ENCODE measurements at regions not wholly inside any gene's neighbourhood (a gene's known extent, or its start where the extent isn't known, plus 50 kb on each side); places are given as distances from the start of the nearest gene placed in this dataset.
"Not testable (repeated sequence)": the region's sequence is repeated elsewhere in the genome, so short reads cannot be mapped to it uniquely, and the experiment has no call there.

DNA sequence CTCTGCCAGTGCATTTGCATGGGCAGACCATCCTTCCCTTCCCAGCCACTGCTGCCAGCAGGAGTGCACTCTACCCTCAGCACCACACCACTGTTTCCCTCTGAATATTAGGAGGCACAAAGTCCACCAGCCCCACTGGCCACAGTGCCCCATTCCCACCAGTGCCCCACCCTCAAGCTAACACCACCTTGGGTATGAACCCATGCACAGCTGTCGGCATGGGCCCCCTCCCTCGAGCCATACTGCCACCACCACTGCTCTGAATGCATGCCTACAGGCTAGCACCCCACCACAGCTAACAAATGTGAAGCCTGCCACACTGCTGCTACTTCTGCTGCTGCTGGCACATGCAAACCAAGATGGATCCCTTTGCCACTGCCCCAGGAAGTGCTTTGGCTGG is 810.4 kb downstream of the TRAM1L1 start:
- Histone ChIP-seq H3K4me1 (ENCODE audit: control insufficient read depth, insufficient read depth, low read length) (no peaks in the 10 kb centered on the region), H3K9me3 (ENCODE audit: control insufficient read depth, insufficient read depth, low read length) (no peaks in the 10 kb centered on the region), H3K9ac (ENCODE audit: low read depth, low read length) (no peak overlapping the region), H3K27me3 (ENCODE audit: control insufficient read depth, insufficient read depth, low read length) (no peaks in the 10 kb centered on the region), H3K4me3 (ENCODE audit: low read depth, low read length) (no peak overlapping the region), H3K36me3 (ENCODE audit: control insufficient read depth, insufficient read depth, low read length) (no peaks in the 10 kb centered on the region)

DNA sequence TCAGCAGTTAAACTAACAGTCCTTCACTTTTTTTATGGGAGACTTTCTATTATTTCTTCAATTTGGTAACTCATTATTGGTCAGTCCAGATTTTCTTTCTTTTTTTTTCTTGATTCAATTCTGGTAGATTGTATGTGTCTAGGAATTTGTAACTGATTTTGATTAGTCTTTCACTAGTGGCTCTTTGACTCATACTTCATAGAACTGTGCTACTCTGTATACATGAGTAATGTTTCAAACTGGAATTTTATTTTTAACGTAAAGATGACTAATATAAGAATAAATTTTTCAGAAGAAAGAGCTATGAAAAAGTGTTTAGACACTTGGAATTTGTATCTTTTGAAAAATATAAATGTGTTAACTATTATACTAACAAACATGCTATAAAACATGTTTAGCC is 813.0 kb downstream of the TRAM1L1 start:
- no peak overlapping the region for H3K9ac ChIP-seq (ENCODE audit: low read depth, low read length)
- no peaks in the 10 kb centered on the region for H3K4me1 ChIP-seq (ENCODE audit: control insufficient read depth, insufficient read depth, low read length)
- no peak overlapping the region for H3K4me3 ChIP-seq (ENCODE audit: low read depth, low read length)
- H3K27me3 ChIP-seq (ENCODE audit: control insufficient read depth, insufficient read depth, low read length): no peaks in the 10 kb centered on the region
- no peaks in the 10 kb centered on the region for H3K9me3 ChIP-seq (ENCODE audit: control insufficient read depth, insufficient read depth, low read length)
- H3K36me3 ChIP-seq (ENCODE audit: control insufficient read depth, insufficient read depth, low read length): no peaks in the 10 kb centered on the region

DNA sequence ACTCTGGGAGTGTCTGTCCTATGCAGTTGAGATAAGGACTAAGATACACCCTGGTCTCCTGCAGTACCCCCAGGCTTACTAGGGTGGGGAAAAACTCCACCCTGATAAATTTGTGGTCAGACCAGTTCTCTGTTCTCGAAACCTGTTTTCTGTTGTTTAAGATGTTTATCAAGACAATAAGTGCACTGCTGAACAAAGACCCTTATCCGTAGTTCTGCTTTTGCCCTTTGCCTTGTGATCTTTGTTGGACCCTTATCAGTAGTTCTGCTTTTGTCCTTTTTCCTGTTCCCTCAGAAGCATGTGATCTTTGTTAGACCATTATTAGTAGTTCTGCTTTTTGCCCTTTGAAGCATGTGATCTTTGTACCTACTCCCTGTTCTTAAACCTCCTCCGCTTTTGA is 824.4 kb downstream of the TRAM1L1 start:
- not testable (repeated sequence) for H3K4me1 ChIP-seq (ENCODE audit: control insufficient read depth, insufficient read depth, low read length); H3K9me3 ChIP-seq (ENCODE audit: control insufficient read depth, insufficient read depth, low read length); H3K27me3 ChIP-seq (ENCODE audit: control insufficient read depth, insufficient read depth, low read length); H3K36me3 ChIP-seq (ENCODE audit: control insufficient read depth, insufficient read depth, low read length); H3K9ac ChIP-seq (ENCODE audit: low read depth, low read length); H3K4me3 ChIP-seq (ENCODE audit: low read depth, low read length)

DNA sequence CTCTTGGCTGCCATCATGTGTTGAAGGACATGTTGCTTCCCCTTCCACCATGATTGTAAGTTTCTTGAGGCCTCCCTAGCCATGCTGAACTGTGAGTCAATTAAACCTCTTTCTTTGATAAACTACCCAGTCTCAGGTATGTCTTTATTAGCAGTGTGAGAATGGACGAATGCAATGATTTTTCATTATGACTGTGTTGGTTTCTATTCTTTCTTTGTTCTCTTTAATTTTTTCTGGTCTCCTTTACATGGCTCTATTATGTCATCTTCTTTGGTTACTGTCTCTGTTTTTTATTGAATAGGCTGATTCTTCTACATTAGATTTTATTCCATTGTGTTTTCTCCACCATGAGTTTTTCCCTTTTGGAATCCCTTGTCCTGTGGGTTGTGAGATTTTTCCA is 840.6 kb downstream of the TRAM1L1 start:
- no peaks in the 10 kb centered on the region for H3K9me3 ChIP-seq (ENCODE audit: control insufficient read depth, insufficient read depth, low read length)
- H3K36me3 ChIP-seq (ENCODE audit: control insufficient read depth, insufficient read depth, low read length): no peaks in the 10 kb centered on the region
- no peak overlapping the region for H3K9ac ChIP-seq (ENCODE audit: low read depth, low read length)
- H3K27me3 ChIP-seq (ENCODE audit: control insufficient read depth, insufficient read depth, low read length): no peaks in the 10 kb centered on the region
- no peaks in the 10 kb centered on the region for H3K4me1 ChIP-seq (ENCODE audit: control insufficient read depth, insufficient read depth, low read length)
- no peak overlapping the region for H3K4me3 ChIP-seq (ENCODE audit: low read depth, low read length)

DNA sequence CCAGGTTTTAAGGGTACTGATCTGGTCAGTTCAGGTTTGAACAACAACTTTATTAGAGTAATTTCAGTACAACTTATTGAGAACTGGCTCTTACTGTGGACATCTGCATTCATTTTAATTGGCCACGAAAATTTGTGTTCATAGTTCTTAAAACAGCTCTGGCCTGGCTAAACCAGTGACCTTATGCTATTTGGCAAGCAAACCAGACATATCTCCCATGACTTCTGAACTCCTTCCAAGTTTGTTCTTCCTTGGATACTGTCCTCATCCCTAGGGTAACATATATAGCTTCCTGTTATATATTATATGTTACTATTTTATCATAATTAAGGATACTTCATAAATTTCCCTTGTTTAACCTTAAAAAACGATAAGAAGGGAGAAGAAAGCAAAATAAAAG is 841.9 kb downstream of the TRAM1L1 start:
- Histone ChIP-seq H3K9me3 (ENCODE audit: control insufficient read depth, insufficient read depth, low read length) (no peaks in the 10 kb centered on the region), H3K9ac (ENCODE audit: low read depth, low read length) (no peak overlapping the region), H3K36me3 (ENCODE audit: control insufficient read depth, insufficient read depth, low read length) (no peaks in the 10 kb centered on the region), H3K4me1 (ENCODE audit: control insufficient read depth, insufficient read depth, low read length) (no peaks in the 10 kb centered on the region), H3K27me3 (ENCODE audit: control insufficient read depth, insufficient read depth, low read length) (no peaks in the 10 kb centered on the region), H3K4me3 (ENCODE audit: low read depth, low read length) (no peak overlapping the region)

DNA sequence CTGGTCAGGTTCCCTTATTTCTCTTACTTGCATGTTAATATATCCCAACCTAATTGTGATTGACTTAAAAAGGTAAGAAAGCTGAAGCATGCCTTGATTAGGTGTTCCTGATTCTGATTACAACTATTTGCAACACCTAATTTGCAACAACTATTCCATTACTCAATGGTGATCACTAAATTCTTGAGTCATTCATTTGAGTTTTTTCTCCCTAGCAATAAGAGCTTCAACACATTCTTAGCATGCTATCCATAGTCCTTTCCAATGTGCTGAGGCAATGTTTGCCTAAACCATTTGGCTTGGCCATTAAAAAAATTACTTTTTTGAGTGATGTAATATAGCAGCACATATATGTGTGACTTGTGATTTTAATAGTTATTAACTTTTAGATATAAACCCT is 851.4 kb downstream of the TRAM1L1 start:
- no peak overlapping the region for H3K9ac ChIP-seq (ENCODE audit: low read depth, low read length)
- H3K36me3 ChIP-seq (ENCODE audit: control insufficient read depth, insufficient read depth, low read length): no peaks in the 10 kb centered on the region
- no peaks in the 10 kb centered on the region for H3K4me1 ChIP-seq (ENCODE audit: control insufficient read depth, insufficient read depth, low read length)
- H3K27me3 ChIP-seq (ENCODE audit: control insufficient read depth, insufficient read depth, low read length): no peaks in the 10 kb centered on the region
- no peaks in the 10 kb centered on the region for H3K9me3 ChIP-seq (ENCODE audit: control insufficient read depth, insufficient read depth, low read length)
- no peak overlapping the region for H3K4me3 ChIP-seq (ENCODE audit: low read depth, low read length)

DNA sequence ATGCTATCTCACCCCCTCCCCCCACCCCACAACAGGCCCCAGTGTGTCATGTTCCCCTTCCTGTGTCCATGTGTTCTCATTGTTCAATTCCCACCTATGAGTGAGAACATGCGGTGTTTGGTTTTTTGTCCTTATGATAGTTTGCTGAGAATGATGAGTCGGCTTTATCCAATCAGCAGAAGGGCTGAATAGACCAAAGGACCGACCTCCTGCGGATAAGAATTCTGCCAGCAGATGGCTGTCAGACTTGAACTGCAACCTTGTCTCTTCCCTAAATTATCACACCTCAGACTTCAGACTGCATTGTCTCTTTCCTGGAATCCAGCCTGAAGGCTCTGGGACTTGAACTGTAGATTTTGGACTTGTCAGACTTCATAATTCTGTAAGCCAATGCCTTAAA is 853.4 kb downstream of the TRAM1L1 start:
- H3K4me1 ChIP-seq (ENCODE audit: control insufficient read depth, insufficient read depth, low read length); H3K27me3 ChIP-seq (ENCODE audit: control insufficient read depth, insufficient read depth, low read length); H3K9me3 ChIP-seq (ENCODE audit: control insufficient read depth, insufficient read depth, low read length); H3K4me3 ChIP-seq (ENCODE audit: low read depth, low read length); H3K36me3 ChIP-seq (ENCODE audit: control insufficient read depth, insufficient read depth, low read length); H3K9ac ChIP-seq (ENCODE audit: low read depth, low read length): not testable (repeated sequence)

DNA sequence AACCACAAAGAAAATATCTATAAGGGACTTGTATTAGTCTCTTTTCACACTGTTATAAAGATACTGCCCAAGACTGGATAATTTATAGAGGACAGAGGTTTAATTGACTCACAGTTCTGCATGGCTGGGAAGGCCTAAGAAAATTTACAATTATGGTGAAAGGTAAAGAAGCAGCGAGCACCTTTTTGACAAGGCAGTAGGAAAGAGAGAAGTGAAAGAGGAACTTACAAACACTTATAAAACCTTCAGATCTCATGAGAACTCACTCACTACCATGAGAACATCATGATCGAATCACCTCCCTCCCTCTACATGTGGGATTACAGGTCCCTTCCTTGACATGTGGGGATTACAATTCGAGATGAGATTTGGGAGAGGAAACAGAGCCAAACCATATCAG is 856.0 kb downstream of the TRAM1L1 start:
- Histone ChIP-seq H3K4me3 (ENCODE audit: low read depth, low read length) (no peak overlapping the region), H3K36me3 (ENCODE audit: control insufficient read depth, insufficient read depth, low read length) (no peaks in the 10 kb centered on the region), H3K9ac (ENCODE audit: low read depth, low read length) (no peak overlapping the region), H3K4me1 (ENCODE audit: control insufficient read depth, insufficient read depth, low read length) (no peaks in the 10 kb centered on the region), H3K9me3 (ENCODE audit: control insufficient read depth, insufficient read depth, low read length) (no peaks in the 10 kb centered on the region), H3K27me3 (ENCODE audit: control insufficient read depth, insufficient read depth, low read length) (no peaks in the 10 kb centered on the region)

DNA sequence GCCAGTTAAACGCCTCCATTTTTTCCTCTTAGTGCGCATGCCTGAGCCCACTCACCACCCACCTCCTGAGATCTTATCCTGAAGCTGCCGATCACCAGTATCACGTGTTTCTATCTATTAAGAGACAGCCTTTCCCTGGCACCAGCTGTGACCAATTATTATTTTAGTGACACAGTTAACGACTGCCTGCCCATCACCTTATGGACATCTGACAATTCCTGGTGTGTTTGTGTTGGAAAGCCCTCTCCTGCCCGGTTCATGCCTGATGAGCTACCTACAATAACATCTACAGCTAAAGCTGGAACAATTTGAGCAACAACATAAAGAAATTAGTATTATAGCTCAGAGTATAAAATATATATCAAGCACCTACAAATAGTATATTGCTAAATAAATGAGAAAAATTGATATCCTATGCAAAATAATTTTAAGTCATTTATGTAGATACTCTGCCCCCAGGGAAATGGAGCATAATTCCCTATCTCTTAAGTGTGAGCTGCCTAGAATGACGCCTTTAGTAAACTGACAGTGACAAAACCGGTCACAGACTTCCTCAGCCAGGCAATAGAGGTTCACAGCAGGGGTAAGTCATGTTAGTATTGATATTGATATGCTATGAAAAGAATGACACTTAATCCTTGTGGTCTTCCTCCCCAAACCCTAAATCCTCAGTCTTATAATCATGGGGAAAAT is 862.2 kb downstream of the TRAM1L1 start:
- H3K9me3 ChIP-seq (ENCODE audit: control insufficient read depth, insufficient read depth, low read length): no peaks in the 10 kb centered on the region
- no peak overlapping the region for H3K4me3 ChIP-seq (ENCODE audit: low read depth, low read length)
- H3K36me3 ChIP-seq (ENCODE audit: control insufficient read depth, insufficient read depth, low read length): no peaks in the 10 kb centered on the region
- H3K4me1 ChIP-seq (ENCODE audit: control insufficient read depth, insufficient read depth, low read length): peaks cover 2% of the 10 kb centered on the region
- no peak overlapping the region for H3K9ac ChIP-seq (ENCODE audit: low read depth, low read length)
- peaks cover 22% of the 10 kb centered on the region for H3K27me3 ChIP-seq (ENCODE audit: control insufficient read depth, insufficient read depth, low read length)

DNA sequence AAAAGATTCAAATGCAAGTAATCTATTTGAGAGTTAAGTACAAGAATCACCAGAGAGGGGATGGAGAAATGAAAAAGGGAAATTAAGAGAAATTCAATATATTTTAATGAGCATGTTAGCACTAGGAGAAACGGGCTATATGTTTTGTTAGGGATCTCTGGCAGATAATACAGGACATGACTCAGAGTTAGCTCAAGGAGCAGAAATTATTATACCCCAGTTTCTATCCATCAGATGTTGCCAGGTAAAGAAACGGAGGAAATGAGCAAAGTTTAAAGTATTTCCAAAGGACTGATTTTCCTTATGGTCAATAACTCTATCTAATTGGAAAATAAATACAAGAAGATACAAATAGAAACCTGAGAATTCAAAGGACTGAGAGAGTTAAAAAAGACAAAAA is 867.6 kb downstream of the TRAM1L1 start:
- Histone ChIP-seq H3K4me1 (ENCODE audit: control insufficient read depth, insufficient read depth, low read length) (peaks cover 2% of the 10 kb centered on the region), H3K9me3 (ENCODE audit: control insufficient read depth, insufficient read depth, low read length) (no peaks in the 10 kb centered on the region), H3K9ac (ENCODE audit: low read depth, low read length) (no peak overlapping the region), H3K27me3 (ENCODE audit: control insufficient read depth, insufficient read depth, low read length) (peaks cover 45% of the 10 kb centered on the region), H3K36me3 (ENCODE audit: control insufficient read depth, insufficient read depth, low read length) (no peaks in the 10 kb centered on the region), H3K4me3 (ENCODE audit: low read depth, low read length) (no peak overlapping the region)

DNA sequence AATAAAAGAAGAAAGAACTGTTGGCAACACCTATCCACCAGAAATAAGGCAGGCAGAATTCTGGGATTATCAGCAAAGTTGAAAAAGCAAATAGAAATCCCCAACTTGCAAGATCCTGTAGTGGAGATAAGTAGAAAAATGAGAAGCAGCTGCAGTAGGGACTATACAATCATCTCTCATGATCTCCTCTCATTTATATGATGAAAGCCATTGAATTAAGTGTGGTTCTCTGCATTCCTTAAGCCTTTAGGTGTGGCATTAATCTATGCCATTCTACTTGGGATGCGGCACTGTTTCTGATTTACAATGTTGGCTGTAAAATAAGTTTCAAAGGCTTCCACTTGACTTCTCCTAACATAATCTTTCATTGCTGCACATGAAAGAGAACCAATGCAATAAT is 869.8 kb downstream of the TRAM1L1 start:
- H3K4me3 ChIP-seq (ENCODE audit: low read depth, low read length): no peak overlapping the region
- peaks cover 34% of the 10 kb centered on the region for H3K27me3 ChIP-seq (ENCODE audit: control insufficient read depth, insufficient read depth, low read length)
- H3K4me1 ChIP-seq (ENCODE audit: control insufficient read depth, insufficient read depth, low read length): peaks cover 2% of the 10 kb centered on the region
- no peaks in the 10 kb centered on the region for H3K36me3 ChIP-seq (ENCODE audit: control insufficient read depth, insufficient read depth, low read length)
- H3K9me3 ChIP-seq (ENCODE audit: control insufficient read depth, insufficient read depth, low read length): no peaks in the 10 kb centered on the region
- no peak overlapping the region for H3K9ac ChIP-seq (ENCODE audit: low read depth, low read length)

DNA sequence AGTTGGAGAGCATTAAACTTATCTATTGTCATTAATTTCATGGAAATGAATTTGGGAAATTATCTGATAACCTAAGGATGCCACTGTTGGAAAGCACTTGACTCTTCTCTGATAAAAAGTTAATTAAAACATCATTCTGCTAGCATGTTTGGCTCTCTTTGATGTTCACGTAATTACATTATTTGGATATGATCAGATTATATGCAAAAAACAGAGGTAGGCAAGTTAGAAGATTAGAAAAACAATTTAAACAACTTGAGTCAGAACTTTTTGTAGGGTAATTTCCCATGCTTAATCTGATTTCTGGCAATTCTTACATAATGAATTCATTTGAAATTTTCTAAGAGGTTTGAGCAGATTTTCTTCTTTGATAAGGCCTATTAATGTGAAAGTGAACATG is 882.9 kb downstream of the TRAM1L1 start:
- no peaks in the 10 kb centered on the region for H3K27me3 ChIP-seq (ENCODE audit: control insufficient read depth, insufficient read depth, low read length)
- no peak overlapping the region for H3K4me3 ChIP-seq (ENCODE audit: low read depth, low read length)
- H3K4me1 ChIP-seq (ENCODE audit: control insufficient read depth, insufficient read depth, low read length): no peaks in the 10 kb centered on the region
- H3K9me3 ChIP-seq (ENCODE audit: control insufficient read depth, insufficient read depth, low read length): no peaks in the 10 kb centered on the region
- H3K36me3 ChIP-seq (ENCODE audit: control insufficient read depth, insufficient read depth, low read length): no peaks in the 10 kb centered on the region
- no peak overlapping the region for H3K9ac ChIP-seq (ENCODE audit: low read depth, low read length)

Data from iPS-15b (cell line).